ENCODE measurements at regions not wholly inside any gene's neighbourhood (a gene's known extent, or its start where the extent isn't known, plus 50 kb on each side); places are given as distances from the start of the nearest gene placed in this dataset.

DNA sequence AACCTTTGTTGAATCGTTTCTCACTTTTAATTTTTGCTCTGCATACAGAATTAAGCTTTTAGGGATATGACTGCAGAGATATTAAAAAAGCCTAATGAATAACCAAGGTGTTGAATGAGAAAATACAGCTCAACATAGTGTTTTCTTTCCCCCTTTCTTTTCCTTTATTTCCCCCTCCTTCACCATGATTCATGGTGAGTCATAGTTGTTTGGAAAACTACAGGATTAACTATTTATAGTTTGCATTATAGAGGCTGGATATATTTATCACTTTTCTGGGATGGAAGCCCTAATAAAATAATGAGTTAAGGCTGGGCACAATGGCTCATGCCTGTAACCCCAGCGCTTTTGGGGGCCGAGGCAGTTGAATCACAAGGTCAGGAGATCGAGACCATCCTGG lies 115.0 kb downstream of the DNAJB9 start:
- TF ChIP-seq, protein P1, sequence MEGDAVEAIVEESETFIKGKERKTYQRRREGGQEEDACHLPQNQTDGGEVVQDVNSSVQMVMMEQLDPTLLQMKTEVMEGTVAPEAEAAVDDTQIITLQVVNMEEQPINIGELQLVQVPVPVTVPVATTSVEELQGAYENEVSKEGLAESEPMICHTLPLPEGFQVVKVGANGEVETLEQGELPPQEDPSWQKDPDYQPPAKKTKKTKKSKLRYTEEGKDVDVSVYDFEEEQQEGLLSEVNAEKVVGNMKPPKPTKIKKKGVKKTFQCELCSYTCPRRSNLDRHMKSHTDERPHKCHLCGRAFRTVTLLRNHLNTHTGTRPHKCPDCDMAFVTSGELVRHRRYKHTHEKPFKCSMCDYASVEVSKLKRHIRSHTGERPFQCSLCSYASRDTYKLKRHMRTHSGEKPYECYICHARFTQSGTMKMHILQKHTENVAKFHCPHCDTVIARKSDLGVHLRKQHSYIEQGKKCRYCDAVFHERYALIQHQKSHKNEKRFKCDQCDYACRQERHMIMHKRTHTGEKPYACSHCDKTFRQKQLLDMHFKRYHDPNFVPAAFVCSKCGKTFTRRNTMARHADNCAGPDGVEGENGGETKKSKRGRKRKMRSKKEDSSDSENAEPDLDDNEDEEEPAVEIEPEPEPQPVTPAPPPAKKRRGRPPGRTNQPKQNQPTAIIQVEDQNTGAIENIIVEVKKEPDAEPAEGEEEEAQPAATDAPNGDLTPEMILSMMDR (conservative IDR thresholded peaks at IDR 0.05; ENCODE audit: low read depth, low read length) = no peak
- H3K4me3 ChIP-seq (ENCODE audit: low read depth, low read length) = no peak overlapping the region
- no peak for DNase-seq (ENCODE audit: low read depth)

DNA sequence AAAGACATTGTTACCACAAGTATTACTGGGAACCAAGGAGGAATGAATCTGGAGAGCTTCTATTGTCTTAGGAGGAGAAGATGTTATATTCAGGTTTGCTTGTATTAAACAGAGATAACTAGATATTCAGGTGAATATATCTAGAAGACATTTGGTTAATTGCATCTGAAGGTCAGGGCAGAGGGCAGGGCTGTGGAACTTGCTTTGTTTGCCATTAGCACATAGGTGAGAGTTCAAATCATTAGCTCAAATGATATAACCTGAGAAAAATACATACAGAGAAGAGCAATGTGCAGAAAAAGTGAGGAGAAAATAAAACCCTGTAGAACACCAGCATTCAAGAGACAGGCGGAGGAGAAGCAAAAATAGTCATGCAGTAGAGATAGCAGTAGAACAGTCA lies 116.8 kb downstream of the DNAJB9 start:
- TF ChIP-seq, protein P1 (conservative IDR thresholded peaks at IDR 0.05; ENCODE audit: low read depth, low read length) = no peak
- H3K4me3 ChIP-seq (ENCODE audit: low read depth, low read length) = no peak overlapping the region
- no peak for DNase-seq (ENCODE audit: low read depth)

DNA sequence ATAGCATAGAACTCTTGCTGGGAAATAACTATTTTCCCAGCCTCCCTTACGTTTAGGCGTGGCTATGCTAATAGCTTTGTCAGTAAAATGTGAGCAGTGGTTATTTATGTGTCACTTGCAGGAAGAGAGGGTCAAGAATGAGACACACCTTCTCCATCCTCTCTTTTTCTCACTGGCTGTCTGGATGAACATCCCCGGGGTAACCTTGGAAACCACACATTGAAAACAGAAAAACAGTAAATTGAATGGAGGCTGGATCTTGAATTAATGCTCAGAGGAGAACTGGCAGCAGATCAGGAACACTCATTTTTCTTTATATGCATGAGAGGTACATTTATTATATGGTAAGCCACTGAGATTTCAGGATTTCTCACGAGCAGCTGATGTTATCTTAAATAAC lies 127.6 kb downstream of the DNAJB9 start:
- TF ChIP-seq, protein P1 (conservative IDR thresholded peaks at IDR 0.05; ENCODE audit: low read depth, low read length) = no peak
- no peak for DNase-seq (ENCODE audit: low read depth)
- H3K4me3 ChIP-seq (ENCODE audit: low read depth, low read length) = no peak overlapping the region

DNA sequence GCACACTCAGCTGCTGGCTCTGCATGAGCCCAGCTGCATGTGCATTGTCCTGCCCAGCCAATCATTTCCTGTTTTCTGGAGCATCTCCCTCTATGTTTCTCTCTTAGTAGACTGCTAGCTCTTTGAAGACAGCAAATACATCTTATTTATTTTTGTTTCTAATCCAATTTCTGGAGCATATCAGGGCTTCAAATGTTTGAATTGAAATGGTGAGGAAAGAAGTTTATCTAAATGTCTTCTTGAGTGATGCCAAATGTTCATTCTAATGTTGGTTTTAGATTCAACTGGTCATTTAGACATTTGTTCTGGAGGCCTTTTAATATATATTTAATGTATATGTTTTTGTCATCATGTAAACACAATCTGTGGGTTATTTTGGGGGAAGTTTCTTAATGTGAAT lies 141.9 kb downstream of the DNAJB9 start:
- DNase-seq (ENCODE audit: low read depth) = no peak
- TF ChIP-seq, protein P1 (conservative IDR thresholded peaks at IDR 0.05; ENCODE audit: low read depth, low read length) = no peak
- no peak overlapping the region for H3K4me3 ChIP-seq (ENCODE audit: low read depth, low read length)

DNA sequence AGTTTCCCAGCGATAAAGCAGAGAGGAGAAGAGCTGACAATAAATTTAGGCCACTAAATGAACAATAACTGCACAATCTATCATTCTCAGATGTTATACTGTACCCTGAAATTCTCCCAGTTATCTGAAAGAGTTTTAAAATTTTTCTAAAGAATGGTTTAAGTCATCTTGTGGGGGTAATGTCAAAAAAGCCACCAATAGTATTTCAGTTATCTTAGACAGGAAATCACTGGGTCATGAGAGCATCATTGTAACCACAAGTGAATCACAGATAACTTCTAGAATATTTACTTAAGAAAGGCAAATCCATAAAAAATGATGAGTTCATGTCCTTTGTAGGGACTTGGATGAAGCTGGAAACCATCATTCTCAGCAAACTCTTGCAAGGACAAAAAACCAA lies 147.1 kb downstream of the DNAJB9 start:
- TF ChIP-seq, protein P1 (conservative IDR thresholded peaks at IDR 0.05; ENCODE audit: low read depth, low read length) = no peak
- H3K4me3 ChIP-seq (ENCODE audit: low read depth, low read length) = no peak overlapping the region
- peak; percentile 29 for DNase-seq (ENCODE audit: low read depth)

DNA sequence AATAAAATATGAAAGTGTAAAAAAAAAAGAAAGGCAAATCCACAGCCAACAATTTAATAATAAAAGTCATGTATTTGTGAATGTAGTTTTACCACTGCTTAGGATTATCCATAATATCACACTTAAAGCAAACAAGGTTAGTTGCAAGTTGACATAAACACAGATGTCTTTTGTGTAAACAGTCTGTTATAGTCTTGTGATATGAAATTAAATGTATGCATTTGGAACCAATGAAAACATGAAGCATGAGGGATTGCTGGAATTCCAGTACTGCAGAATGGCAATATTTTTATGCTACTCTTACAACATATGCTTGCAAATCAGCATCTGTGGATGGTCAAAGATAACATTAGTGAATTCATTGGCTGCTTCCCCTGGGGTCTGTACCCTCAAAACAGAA lies 148.1 kb downstream of the DNAJB9 start:
- TF ChIP-seq, protein P1 (conservative IDR thresholded peaks at IDR 0.05; ENCODE audit: low read depth, low read length) = no peak
- no peak for DNase-seq (ENCODE audit: low read depth)
- no peak overlapping the region for H3K4me3 ChIP-seq (ENCODE audit: low read depth, low read length)

DNA sequence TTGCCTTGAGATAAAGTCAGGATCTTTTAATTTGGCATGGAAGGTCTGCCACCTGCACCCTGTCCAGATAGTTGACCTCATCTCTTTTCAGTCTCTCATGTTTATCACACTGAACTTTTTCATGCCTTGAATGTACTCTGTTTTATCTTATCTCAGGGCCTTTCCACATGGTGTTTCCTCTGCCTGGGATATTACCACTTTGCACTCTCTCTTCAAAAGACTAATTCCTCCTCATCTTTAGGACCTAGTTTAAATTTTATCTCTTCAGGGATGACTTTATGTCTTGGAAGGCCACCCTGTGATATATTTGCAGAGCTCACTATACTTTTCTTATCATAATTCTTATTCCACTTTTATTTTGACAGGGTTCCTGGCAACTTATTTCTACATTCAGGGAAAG lies 150.0 kb downstream of the DNAJB9 start:
- TF ChIP-seq, protein P1 (conservative IDR thresholded peaks at IDR 0.05; ENCODE audit: low read depth, low read length) = no peak
- DNase-seq (ENCODE audit: low read depth) = no peak
- no peak overlapping the region for H3K4me3 ChIP-seq (ENCODE audit: low read depth, low read length)
